ENCODE measurements at regions not wholly inside any gene's neighbourhood (a gene's known extent, or its start where the extent isn't known, plus 50 kb on each side); places are given as distances from the start of the nearest gene placed in this dataset.

GRCh38 chr5:24281818-24282217, 363.0 kb downstream of the CDH10 start:
- H3K79me2 ChIP-seq (ENCODE audit: control insufficient read depth, insufficient read depth, low read length) = no peaks in the 10 kb centered on the region
- no peaks in the 10 kb centered on the region for H3K36me3 ChIP-seq (ENCODE audit: control insufficient read depth in 2 of 2, extremely low read depth in 1 of 2, insufficient read depth in 2 of 2, low read length in 2 of 2)
- no peak overlapping the region for H3K27ac ChIP-seq (ENCODE audit: control insufficient read depth, insufficient read depth, low read length)
- H3K4me1 ChIP-seq (ENCODE audit: control insufficient read depth, extremely low read depth, insufficient read depth, low read length) = no peaks in the 10 kb centered on the region
- no peak overlapping the region for H2AFZ ChIP-seq (ENCODE audit: control insufficient read depth, low read length)
- no peak for TF ChIP-seq EZH2 (IDR thresholded peaks at IDR 0.05; ENCODE audit: low read length)
- TF ChIP-seq CTCF (optimal IDR thresholded peaks at IDR 0.05 in 1 of 3, IDR thresholded peaks at IDR 0.05 in 1 of 3, conservative IDR thresholded peaks at IDR 0.05 in 1 of 3; ENCODE audit: extremely low read depth in 1 of 3, insufficient read depth in 2 of 3, low read length in 3 of 3) = no peak
- no peak overlapping the region for H3K9ac ChIP-seq (ENCODE audit: control insufficient read depth, extremely low read depth, insufficient read depth, low read length)
- peaks cover 1% of the 10 kb centered on the region for H3K9me3 ChIP-seq (ENCODE audit: control insufficient read depth, low read depth, low read length)
- H3K27me3 ChIP-seq (ENCODE audit: control insufficient read depth, extremely low read depth, insufficient read depth, low read length) = no peaks in the 10 kb centered on the region
- H3K4me2 ChIP-seq (ENCODE audit: control insufficient read depth, extremely low read depth, insufficient read depth, low read depth, low read length) = no peak overlapping the region
- DNase-seq (ENCODE audit: low read depth, low spot score) = no peak
- H4K20me1 ChIP-seq (ENCODE audit: control insufficient read depth, extremely low read depth, insufficient read depth, low read length) = no peaks in the 10 kb centered on the region
- no peak for FAIRE-seq
- no peak overlapping the region for H3K4me3 ChIP-seq (ENCODE audit: control insufficient read depth in 2 of 3, extremely low read depth in 1 of 3, insufficient read depth in 2 of 3, low read depth in 1 of 3, low read length in 3 of 3)
- dilution Hi-C loops (cut with MboI; ENCODE audit: extremely low pct_ligation_motif_present, low sequenced_read_pairs) = no loop called here
- H3K9me1 ChIP-seq (ENCODE audit: control insufficient read depth, extremely low read depth, insufficient read depth, low read length) = no peaks in the 10 kb centered on the region

GRCh38 chr5:24289582-24290335, 355.0 kb downstream of the CDH10 start:
- FAIRE-seq (no peak), DNase-seq (ENCODE audit: low read depth, low spot score) (no peak)
- no peak overlapping the region for H2AFZ ChIP-seq (ENCODE audit: control insufficient read depth, low read length)
- H3K4me1 ChIP-seq (ENCODE audit: control insufficient read depth, extremely low read depth, insufficient read depth, low read length) = no peaks in the 10 kb centered on the region
- H3K79me2 ChIP-seq (ENCODE audit: control insufficient read depth, insufficient read depth, low read length) = no peaks in the 10 kb centered on the region
- H3K27me3 ChIP-seq (ENCODE audit: control insufficient read depth, extremely low read depth, insufficient read depth, low read length) = no peaks in the 10 kb centered on the region
- TF ChIP-seq EZH2 (IDR thresholded peaks at IDR 0.05; ENCODE audit: low read length) (no peak), CTCF (optimal IDR thresholded peaks at IDR 0.05 in 1 of 3, IDR thresholded peaks at IDR 0.05 in 1 of 3, conservative IDR thresholded peaks at IDR 0.05 in 1 of 3; ENCODE audit: extremely low read depth in 1 of 3, insufficient read depth in 2 of 3, low read length in 3 of 3) (no peak)
- no peaks in the 10 kb centered on the region for H3K36me3 ChIP-seq (ENCODE audit: control insufficient read depth in 2 of 2, extremely low read depth in 1 of 2, insufficient read depth in 2 of 2, low read length in 2 of 2)
- dilution Hi-C loops (cut with MboI; ENCODE audit: extremely low pct_ligation_motif_present, low sequenced_read_pairs) = no loop called here
- no peaks in the 10 kb centered on the region for H3K9me1 ChIP-seq (ENCODE audit: control insufficient read depth, extremely low read depth, insufficient read depth, low read length)
- H3K4me2 ChIP-seq (ENCODE audit: control insufficient read depth, extremely low read depth, insufficient read depth, low read depth, low read length) = no peak overlapping the region
- no peak overlapping the region for H3K9ac ChIP-seq (ENCODE audit: control insufficient read depth, extremely low read depth, insufficient read depth, low read length)
- H3K9me3 ChIP-seq (ENCODE audit: control insufficient read depth, low read depth, low read length) = no peaks in the 10 kb centered on the region
- H4K20me1 ChIP-seq (ENCODE audit: control insufficient read depth, extremely low read depth, insufficient read depth, low read length) = no peaks in the 10 kb centered on the region
- no peak overlapping the region for H3K4me3 ChIP-seq (ENCODE audit: control insufficient read depth in 2 of 3, extremely low read depth in 1 of 3, insufficient read depth in 2 of 3, low read depth in 1 of 3, low read length in 3 of 3)
- H3K27ac ChIP-seq (ENCODE audit: control insufficient read depth, insufficient read depth, low read length) = no peak overlapping the region
